ENCODE measurements at regions not wholly inside any gene's neighbourhood (a gene's known extent, or its start where the extent isn't known, plus 50 kb on each side); places are given as distances from the start of the nearest gene placed in this dataset.

DNA sequence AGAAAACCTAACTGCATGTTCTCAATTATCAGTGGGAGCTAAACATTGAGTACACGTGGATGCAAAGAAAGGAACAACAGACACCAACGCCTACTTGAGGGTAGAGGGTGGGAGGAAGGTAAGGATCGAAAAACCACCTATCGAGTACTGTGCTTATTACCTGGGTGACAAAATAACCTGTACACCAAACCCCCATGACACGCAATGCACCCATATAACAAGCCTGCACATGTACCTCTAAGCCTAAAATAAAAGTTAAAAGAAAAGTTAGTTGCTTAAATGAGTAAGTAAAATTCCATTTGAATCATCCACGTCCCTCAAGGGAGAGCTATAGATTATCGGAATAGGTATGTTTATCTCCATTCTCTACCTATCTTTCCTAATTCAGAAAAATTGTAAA, 210.2 kb upstream of the ADCY2 start:
- WGBS (ENCODE audit: insufficient coverage), result no CpG with 5 or more reads among the region's 7 CpGs
- peaks cover 0 to 2% (median 0%) of the 10 kb centered on the region in 4 experiments for H3K27me3 ChIP-seq (replicated peaks in 1 of 4; ENCODE audit: control extremely low read depth in 1 of 4, control insufficient read depth in 3 of 4, insufficient read depth in 4 of 4, low read length in 3 of 4)
- no peak overlapping the region for H3K4me3 Mint-ChIP-seq
- peaks cover 3% of the 10 kb centered on the region for H3K9me3 Mint-ChIP-seq (ENCODE audit: insufficient read depth)
- no peaks in the 10 kb centered on the region for H3K4me1 ChIP-seq (ENCODE audit: control insufficient read depth in 2 of 2, insufficient read depth in 2 of 2, low read length in 2 of 2)
- H3K27ac ChIP-seq (ENCODE audit: low read length in 2 of 2), result no peak overlapping the region
- no peaks in the 10 kb centered on the region for H3K79me2 ChIP-seq (ENCODE audit: control insufficient read depth, insufficient read depth, low read length)
- ChIA-PET CTCF (no interaction called here), POLR2A (no interaction called here)
- H3K9me3 ChIP-seq (ENCODE audit: control extremely low read depth in 1 of 3, control insufficient read depth in 2 of 3, insufficient read depth in 1 of 3, low read length in 2 of 3), result peaks cover 0 to 3% (median 0%) of the 10 kb centered on the region in 3 donors
- H3K27me3 Mint-ChIP-seq, result no peaks in the 10 kb centered on the region
- H3K4me2 ChIP-seq (replicated peaks; ENCODE audit: low read depth, low read length, poor library complexity, severe bottlenecking), result no peak overlapping the region
- H3K36me3 ChIP-seq (replicated peaks in 1 of 2; ENCODE audit: control extremely low read depth in 1 of 2, control insufficient read depth in 1 of 2, extremely low read depth in 1 of 2, insufficient read depth in 2 of 2, low read length in 1 of 2), result no peaks in the 10 kb centered on the region
- H3K4me3 ChIP-seq (ENCODE audit: control extremely low read depth in 1 of 5, extremely low read depth in 1 of 5, insufficient read depth in 1 of 5, low read depth in 2 of 5, low read length in 4 of 5), result no peak overlapping the region
- DNase-seq, result no peak
- H3K4me1 Mint-ChIP-seq, result no peaks in the 10 kb centered on the region
- no peak overlapping the region for H3K27ac Mint-ChIP-seq
- intact Hi-C loops (cut with micrococcal nuclease), result no loop called here
- TF ChIP-seq EZH2 (IDR thresholded peaks at IDR 0.05; ENCODE audit: borderline replicate concordance, insufficient read depth, low read depth, low read length, poor library complexity, severe bottlenecking), result no peak
- TF ChIP-seq, protein P1, sequence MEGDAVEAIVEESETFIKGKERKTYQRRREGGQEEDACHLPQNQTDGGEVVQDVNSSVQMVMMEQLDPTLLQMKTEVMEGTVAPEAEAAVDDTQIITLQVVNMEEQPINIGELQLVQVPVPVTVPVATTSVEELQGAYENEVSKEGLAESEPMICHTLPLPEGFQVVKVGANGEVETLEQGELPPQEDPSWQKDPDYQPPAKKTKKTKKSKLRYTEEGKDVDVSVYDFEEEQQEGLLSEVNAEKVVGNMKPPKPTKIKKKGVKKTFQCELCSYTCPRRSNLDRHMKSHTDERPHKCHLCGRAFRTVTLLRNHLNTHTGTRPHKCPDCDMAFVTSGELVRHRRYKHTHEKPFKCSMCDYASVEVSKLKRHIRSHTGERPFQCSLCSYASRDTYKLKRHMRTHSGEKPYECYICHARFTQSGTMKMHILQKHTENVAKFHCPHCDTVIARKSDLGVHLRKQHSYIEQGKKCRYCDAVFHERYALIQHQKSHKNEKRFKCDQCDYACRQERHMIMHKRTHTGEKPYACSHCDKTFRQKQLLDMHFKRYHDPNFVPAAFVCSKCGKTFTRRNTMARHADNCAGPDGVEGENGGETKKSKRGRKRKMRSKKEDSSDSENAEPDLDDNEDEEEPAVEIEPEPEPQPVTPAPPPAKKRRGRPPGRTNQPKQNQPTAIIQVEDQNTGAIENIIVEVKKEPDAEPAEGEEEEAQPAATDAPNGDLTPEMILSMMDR (IDR thresholded peaks at IDR 0.05), result no peak
- ATAC-seq (ENCODE audit: low read depth), result no peak
- no peaks in the 10 kb centered on the region for H4K20me1 ChIP-seq (ENCODE audit: control insufficient read depth, insufficient read depth, low read length, poor library complexity, severe bottlenecking)
- H2AFZ ChIP-seq (ENCODE audit: insufficient read depth, low read depth, low read length, poor library complexity, severe bottlenecking), result no peak overlapping the region
- no peak overlapping the region for H3K9ac ChIP-seq (ENCODE audit: low read length)

DNA sequence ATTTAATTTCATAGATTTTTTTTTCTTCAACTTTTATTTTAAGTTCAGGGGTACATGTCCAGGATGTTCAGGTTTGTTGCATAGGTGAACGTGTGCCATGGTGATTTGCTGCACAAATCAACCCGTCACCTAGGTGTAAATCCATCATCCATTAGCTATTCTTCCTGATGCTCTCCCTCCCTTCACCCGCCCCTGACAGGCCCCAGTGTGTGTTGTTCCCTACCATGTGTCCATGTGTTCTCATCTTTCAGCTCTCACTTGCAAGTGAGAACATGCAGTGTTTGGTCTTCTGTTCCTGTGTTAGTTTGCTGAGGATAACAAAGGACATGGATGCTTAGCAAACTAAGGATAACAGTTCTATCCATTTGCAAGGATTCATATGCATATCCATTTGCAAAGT, 209.1 kb upstream of the ADCY2 start:
- Mint-ChIP-seq H3K4me1 (no peaks in the 10 kb centered on the region), H3K4me3 (no peak overlapping the region), H3K27me3 (no peaks in the 10 kb centered on the region), H3K9me3 (ENCODE audit: insufficient read depth) (peaks cover 3% of the 10 kb centered on the region), H3K27ac (no peak overlapping the region)
- no peak overlapping the region for H3K27ac ChIP-seq (ENCODE audit: low read length in 2 of 2)
- no CpG with 5 or more reads among the region's 3 CpGs for WGBS (ENCODE audit: insufficient coverage)
- no peak overlapping the region for H3K4me3 ChIP-seq (ENCODE audit: control extremely low read depth in 1 of 5, extremely low read depth in 1 of 5, insufficient read depth in 1 of 5, low read depth in 2 of 5, low read length in 4 of 5)
- H3K4me2 ChIP-seq (replicated peaks; ENCODE audit: low read depth, low read length, poor library complexity, severe bottlenecking), result no peak overlapping the region
- H2AFZ ChIP-seq (ENCODE audit: insufficient read depth, low read depth, low read length, poor library complexity, severe bottlenecking), result no peak overlapping the region
- intact Hi-C loops (cut with micrococcal nuclease), result no loop called here
- no peaks in the 10 kb centered on the region for H4K20me1 ChIP-seq (ENCODE audit: control insufficient read depth, insufficient read depth, low read length, poor library complexity, severe bottlenecking)
- H3K9me3 ChIP-seq (ENCODE audit: control extremely low read depth in 1 of 3, control insufficient read depth in 2 of 3, insufficient read depth in 1 of 3, low read length in 2 of 3), result no peaks in the 10 kb centered on the region
- ChIA-PET CTCF (no interaction called here), POLR2A (no interaction called here)
- no peak for DNase-seq
- no peaks in the 10 kb centered on the region for H3K36me3 ChIP-seq (replicated peaks in 1 of 2; ENCODE audit: control extremely low read depth in 1 of 2, control insufficient read depth in 1 of 2, extremely low read depth in 1 of 2, insufficient read depth in 2 of 2, low read length in 1 of 2)
- ATAC-seq (ENCODE audit: low read depth), result no peak
- no peak for TF ChIP-seq EZH2 (IDR thresholded peaks at IDR 0.05; ENCODE audit: borderline replicate concordance, insufficient read depth, low read depth, low read length, poor library complexity, severe bottlenecking)
- TF ChIP-seq, protein P1 (IDR thresholded peaks at IDR 0.05), result no peak
- peaks cover 0 to 2% (median 0%) of the 10 kb centered on the region in 4 experiments for H3K27me3 ChIP-seq (replicated peaks in 1 of 4; ENCODE audit: control extremely low read depth in 1 of 4, control insufficient read depth in 3 of 4, insufficient read depth in 4 of 4, low read length in 3 of 4)
- H3K4me1 ChIP-seq (ENCODE audit: control insufficient read depth in 2 of 2, insufficient read depth in 2 of 2, low read length in 2 of 2), result no peaks in the 10 kb centered on the region
- no peak overlapping the region for H3K9ac ChIP-seq (ENCODE audit: low read length)
- H3K79me2 ChIP-seq (ENCODE audit: control insufficient read depth, insufficient read depth, low read length), result no peaks in the 10 kb centered on the region
